HEK293T (cell line): ENCODE measurements at regions not wholly inside any gene's neighbourhood (a gene's known extent, or its start where the extent isn't known, plus 50 kb on each side); places are given as distances from the start of the nearest gene placed in this dataset.

Experiments used
- ELF4 ChIP-seq: fragments of 450-650 bp; IDR thresholded peaks from 2 replicates; pipeline ENCODE4 v1.6.1; 2017; ENCODE audit warnings: antibody characterized with exemption
- TARDBP ChIP-seq: fragments of 450-650 bp; IDR thresholded peaks from 2 replicates; pipeline ENCODE4 v1.6.1; 2016

- no peak for TF ChIP-seq ELF4
- no peak for TF ChIP-seq TARDBP
These were observed 330.4 kb downstream of the LPIN1 start for GRCh38 chr2:12076810-12077209.
